HCT116 (cell line): ENCODE measurements at regions not wholly inside any gene's neighbourhood (a gene's known extent, or its start where the extent isn't known, plus 50 kb on each side); places are given as distances from the start of the nearest gene placed in this dataset.

Experiments used
- CTCF ChIP-seq, 3 experiments: fragments of 200-600 bp in 1 of 3; sonication (generic) in 1 of 3; IDR thresholded peaks in 2 of 3; conservative IDR thresholded peaks in 1 of 3; 2 replicates each; pipeline ENCODE4 v1.5.1; 2012 to 2017; ENCODE audit warnings: low read depth in 2 of 3, low read length in 2 of 3, antibody characterized with exemption in 1 of 3, borderline replicate concordance in 1 of 3, control low read depth in 1 of 3, mild to moderate bottlenecking in 1 of 3, mixed read lengths in 1 of 3, mixed run types in 1 of 3, moderate library complexity in 1 of 3; ENCODE audit not compliant: insufficient read depth in 1 of 3
- EGR1 ChIP-seq: IDR thresholded peaks from 2 replicates; pipeline ENCODE4 v1.6.1; 2012; ENCODE audit warnings: low read depth
- EZH2 ChIP-seq: fragments of 200-600 bp; sonication (generic); IDR thresholded peaks from 2 replicates; pipeline ENCODE4 v1.6.1; 2017; ENCODE audit warnings: antibody characterized with exemption, mixed run types
- EZH2phosphoT487 ChIP-seq: fragments of 200-600 bp; IDR thresholded peaks from 2 replicates; pipeline ENCODE4 v1.6.1; 2018; ENCODE audit warnings: antibody characterized with exemption, borderline replicate concordance
- JUND ChIP-seq: IDR thresholded peaks from 2 replicates; pipeline ENCODE4 v1.6.1; 2012
- MAX ChIP-seq: IDR thresholded peaks from 2 replicates; pipeline ENCODE4 v1.6.1; 2012
- POLR2A ChIP-seq: IDR thresholded peaks from 2 replicates; pipeline ENCODE4 v1.7.0; 2011; ENCODE audit warnings: borderline replicate concordance; ENCODE audit not compliant: insufficient read depth, insufficient read length; ENCODE audit errors: extremely low read depth
- POLR2AphosphoS5 ChIP-seq: IDR thresholded peaks from 2 replicates; pipeline ENCODE4 v1.6.1; 2011; ENCODE audit warnings: mild to moderate bottlenecking, low read depth, low read length, moderate library complexity
- REST ChIP-seq: IDR thresholded peaks from 2 replicates; pipeline ENCODE4 v1.6.1; 2012; ENCODE audit warnings: low read depth
- SIN3A ChIP-seq: IDR thresholded peaks from 2 replicates; pipeline ENCODE4 v1.6.1; 2012; ENCODE audit warnings: low read depth
- SP1 ChIP-seq: IDR thresholded peaks from 2 replicates; pipeline ENCODE4 v1.6.1; 2012; ENCODE audit warnings: low read depth
- SRF ChIP-seq: IDR thresholded peaks from 2 replicates; pipeline ENCODE4 v1.6.1; 2012; ENCODE audit warnings: low read depth
- TCF7L2 ChIP-seq: IDR thresholded peaks from 2 replicates; pipeline ENCODE4 v1.7.0; 2011; ENCODE audit warnings: borderline replicate concordance, inconsistent platforms; ENCODE audit not compliant: insufficient read depth, insufficient read length; ENCODE audit errors: extremely low read depth
- ZBTB33 ChIP-seq: IDR thresholded peaks from 2 replicates; pipeline ENCODE4 v1.6.1; 2011; ENCODE audit warnings: mild to moderate bottlenecking, low read length, moderate library complexity; ENCODE audit not compliant: insufficient replicate concordance; ENCODE audit errors: extremely low read depth

GRCh38 chr9:19840953-19841352, 52.1 kb upstream of the SLC24A2 start:
- TF ChIP-seq SIN3A, result no peak
- no peak for TF ChIP-seq CTCF (IDR thresholded peaks at IDR 0.05 in 2 of 3, conservative IDR thresholded peaks at IDR 0.05 in 1 of 3; ENCODE audit: borderline replicate concordance in 1 of 3, insufficient read depth in 1 of 3, low read depth in 2 of 3, low read length in 2 of 3)
- no peak for TF ChIP-seq EZH2
- no peak for TF ChIP-seq POLR2A
- TF ChIP-seq SP1, result no peak
- no peak for TF ChIP-seq TCF7L2
- TF ChIP-seq EGR1, result no peak
- TF ChIP-seq ZBTB33, result no peak
- TF ChIP-seq POLR2AphosphoS5, result no peak
- no peak for TF ChIP-seq MAX
- TF ChIP-seq SRF, result no peak
- no peak for TF ChIP-seq EZH2phosphoT487
- TF ChIP-seq JUND, result no peak
- TF ChIP-seq REST, result no peak
